Nephron progenitor cell (in vitro differentiated cells): ENCODE measurements at regions not wholly inside any gene's neighbourhood (a gene's known extent, or its start where the extent isn't known, plus 50 kb on each side); places are given as distances from the start of the nearest gene placed in this dataset.

Experiments used
- DNase-seq: peaks from one replicate; pipeline ENCODE4 v3.0.0; 2021
- H3K27ac Mint-ChIP-seq: 2 replicates; pipeline ENCODE4 v1.8.0; 2021; ENCODE audit warnings: mild to moderate bottlenecking, moderate library complexity, mixed read lengths
- H3K27me3 Mint-ChIP-seq: 2 replicates; pipeline ENCODE4 v1.8.0; 2021; ENCODE audit warnings: mild to moderate bottlenecking, low read depth, mixed read lengths; ENCODE audit not compliant: poor library complexity
- H3K36me3 Mint-ChIP-seq: 2 replicates; pipeline ENCODE4 v1.8.0; 2021; ENCODE audit warnings: low read depth, mixed read lengths
- H3K4me1 Mint-ChIP-seq: 2 replicates; pipeline ENCODE4 v1.8.0; 2021; ENCODE audit warnings: mixed read lengths
- H3K4me3 Mint-ChIP-seq: 2 replicates; pipeline ENCODE4 v1.8.0; 2021; ENCODE audit warnings: mild to moderate bottlenecking, moderate library complexity, mixed read lengths
- H3K9me3 Mint-ChIP-seq: 2 replicates; pipeline ENCODE4 v1.8.0; 2021; ENCODE audit warnings: mild to moderate bottlenecking, moderate library complexity, mixed read lengths
- CTCF ChIP-seq: fragments of 200-600 bp; sonication (generic); IDR thresholded peaks from 2 replicates; pipeline ENCODE4 v1.5.0; 2021; ENCODE audit warnings: antibody characterized with exemption

GRCh38 chr2:122939796-122940195, 1085.3 kb upstream of the CNTNAP5 start:
- H3K4me1 Mint-ChIP-seq = no peaks in the 10 kb centered on the region
- no peak overlapping the region for H3K4me3 Mint-ChIP-seq
- DNase-seq = no peak
- no peaks in the 10 kb centered on the region for H3K9me3 Mint-ChIP-seq
- H3K27me3 Mint-ChIP-seq = no peaks in the 10 kb centered on the region
- H3K27ac Mint-ChIP-seq = no peak overlapping the region
- no peaks in the 10 kb centered on the region for H3K36me3 Mint-ChIP-seq
- no peak for TF ChIP-seq CTCF

GRCh38 chr2:122949523-122949922, 1075.6 kb upstream of the CNTNAP5 start:
- no peak overlapping the region for H3K27ac Mint-ChIP-seq
- no peaks in the 10 kb centered on the region for H3K4me1 Mint-ChIP-seq
- no peaks in the 10 kb centered on the region for H3K9me3 Mint-ChIP-seq
- DNase-seq = no peak
- no peak overlapping the region for H3K4me3 Mint-ChIP-seq
- no peaks in the 10 kb centered on the region for H3K36me3 Mint-ChIP-seq
- TF ChIP-seq CTCF = no peak
- H3K27me3 Mint-ChIP-seq = no peaks in the 10 kb centered on the region

GRCh38 chr2:122955776-122956175, 1069.3 kb upstream of the CNTNAP5 start:
- H3K9me3 Mint-ChIP-seq = no peaks in the 10 kb centered on the region
- H3K4me1 Mint-ChIP-seq = no peaks in the 10 kb centered on the region

GRCh38 chr2:122960759-122961641, 1064.1 kb upstream of the CNTNAP5 start:
- Mint-ChIP-seq H3K4me1 (no peaks in the 10 kb centered on the region), H3K36me3 (no peaks in the 10 kb centered on the region), H3K27me3 (no peaks in the 10 kb centered on the region), H3K4me3 (no peak overlapping the region), H3K9me3 (no peaks in the 10 kb centered on the region), H3K27ac (no peak overlapping the region)
- no peak for TF ChIP-seq CTCF
- DNase-seq = no peak

More at GRCh38 chr2:122955776-122956175, 1069.3 kb upstream of the CNTNAP5 start:
- no peak for DNase-seq
- Mint-ChIP-seq H3K4me3 (no peak overlapping the region), H3K36me3 (no peaks in the 10 kb centered on the region), H3K27me3 (no peaks in the 10 kb centered on the region), H3K27ac (no peak overlapping the region)
- no peak for TF ChIP-seq CTCF

- Mint-ChIP-seq H3K36me3 (no peaks in the 10 kb centered on the region), H3K4me1 (no peaks in the 10 kb centered on the region), H3K27me3 (no peaks in the 10 kb centered on the region), H3K4me3 (no peak overlapping the region), H3K27ac (no peak overlapping the region), H3K9me3 (peaks cover 27% of the 10 kb centered on the region)
- DNase-seq = no peak
- TF ChIP-seq CTCF = no peak
Measured at GRCh38 chr2:122966461-122966860, 1058.6 kb upstream of the CNTNAP5 start.

GRCh38 chr2:122977580-122977979, 1047.5 kb upstream of the CNTNAP5 start:
- no peak overlapping the region for H3K4me3 Mint-ChIP-seq
- no peak for DNase-seq
- H3K27me3 Mint-ChIP-seq = no peaks in the 10 kb centered on the region
- no peaks in the 10 kb centered on the region for H3K4me1 Mint-ChIP-seq
- no peak for TF ChIP-seq CTCF
- H3K9me3 Mint-ChIP-seq = no peaks in the 10 kb centered on the region
- no peak overlapping the region for H3K27ac Mint-ChIP-seq
- no peaks in the 10 kb centered on the region for H3K36me3 Mint-ChIP-seq
